ENCODE measurements at regions not wholly inside any gene's neighbourhood (a gene's known extent, or its start where the extent isn't known, plus 50 kb on each side); places are given as distances from the start of the nearest gene placed in this dataset.

DNA sequence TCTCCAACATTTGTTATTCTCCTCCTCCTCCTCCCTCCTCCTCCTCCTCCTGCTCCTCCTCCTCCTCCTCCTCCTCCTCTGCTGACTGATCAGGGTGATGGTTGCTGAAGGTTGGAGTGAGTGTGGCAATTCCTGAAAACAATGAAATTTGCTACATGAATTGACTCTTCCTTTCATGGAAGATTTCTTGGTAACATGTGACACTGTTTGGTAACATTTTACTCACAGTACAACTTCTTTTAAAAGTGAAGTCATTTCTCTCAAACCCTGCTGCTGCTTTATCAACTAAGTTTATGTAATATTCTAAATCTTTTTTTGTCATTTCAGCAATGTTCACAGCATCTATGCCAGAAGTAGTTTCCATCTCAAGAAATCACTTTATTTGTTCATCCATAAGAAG lies 543.0 kb downstream of the MAFB start (continued):
- TF ChIP-seq, protein P1, sequence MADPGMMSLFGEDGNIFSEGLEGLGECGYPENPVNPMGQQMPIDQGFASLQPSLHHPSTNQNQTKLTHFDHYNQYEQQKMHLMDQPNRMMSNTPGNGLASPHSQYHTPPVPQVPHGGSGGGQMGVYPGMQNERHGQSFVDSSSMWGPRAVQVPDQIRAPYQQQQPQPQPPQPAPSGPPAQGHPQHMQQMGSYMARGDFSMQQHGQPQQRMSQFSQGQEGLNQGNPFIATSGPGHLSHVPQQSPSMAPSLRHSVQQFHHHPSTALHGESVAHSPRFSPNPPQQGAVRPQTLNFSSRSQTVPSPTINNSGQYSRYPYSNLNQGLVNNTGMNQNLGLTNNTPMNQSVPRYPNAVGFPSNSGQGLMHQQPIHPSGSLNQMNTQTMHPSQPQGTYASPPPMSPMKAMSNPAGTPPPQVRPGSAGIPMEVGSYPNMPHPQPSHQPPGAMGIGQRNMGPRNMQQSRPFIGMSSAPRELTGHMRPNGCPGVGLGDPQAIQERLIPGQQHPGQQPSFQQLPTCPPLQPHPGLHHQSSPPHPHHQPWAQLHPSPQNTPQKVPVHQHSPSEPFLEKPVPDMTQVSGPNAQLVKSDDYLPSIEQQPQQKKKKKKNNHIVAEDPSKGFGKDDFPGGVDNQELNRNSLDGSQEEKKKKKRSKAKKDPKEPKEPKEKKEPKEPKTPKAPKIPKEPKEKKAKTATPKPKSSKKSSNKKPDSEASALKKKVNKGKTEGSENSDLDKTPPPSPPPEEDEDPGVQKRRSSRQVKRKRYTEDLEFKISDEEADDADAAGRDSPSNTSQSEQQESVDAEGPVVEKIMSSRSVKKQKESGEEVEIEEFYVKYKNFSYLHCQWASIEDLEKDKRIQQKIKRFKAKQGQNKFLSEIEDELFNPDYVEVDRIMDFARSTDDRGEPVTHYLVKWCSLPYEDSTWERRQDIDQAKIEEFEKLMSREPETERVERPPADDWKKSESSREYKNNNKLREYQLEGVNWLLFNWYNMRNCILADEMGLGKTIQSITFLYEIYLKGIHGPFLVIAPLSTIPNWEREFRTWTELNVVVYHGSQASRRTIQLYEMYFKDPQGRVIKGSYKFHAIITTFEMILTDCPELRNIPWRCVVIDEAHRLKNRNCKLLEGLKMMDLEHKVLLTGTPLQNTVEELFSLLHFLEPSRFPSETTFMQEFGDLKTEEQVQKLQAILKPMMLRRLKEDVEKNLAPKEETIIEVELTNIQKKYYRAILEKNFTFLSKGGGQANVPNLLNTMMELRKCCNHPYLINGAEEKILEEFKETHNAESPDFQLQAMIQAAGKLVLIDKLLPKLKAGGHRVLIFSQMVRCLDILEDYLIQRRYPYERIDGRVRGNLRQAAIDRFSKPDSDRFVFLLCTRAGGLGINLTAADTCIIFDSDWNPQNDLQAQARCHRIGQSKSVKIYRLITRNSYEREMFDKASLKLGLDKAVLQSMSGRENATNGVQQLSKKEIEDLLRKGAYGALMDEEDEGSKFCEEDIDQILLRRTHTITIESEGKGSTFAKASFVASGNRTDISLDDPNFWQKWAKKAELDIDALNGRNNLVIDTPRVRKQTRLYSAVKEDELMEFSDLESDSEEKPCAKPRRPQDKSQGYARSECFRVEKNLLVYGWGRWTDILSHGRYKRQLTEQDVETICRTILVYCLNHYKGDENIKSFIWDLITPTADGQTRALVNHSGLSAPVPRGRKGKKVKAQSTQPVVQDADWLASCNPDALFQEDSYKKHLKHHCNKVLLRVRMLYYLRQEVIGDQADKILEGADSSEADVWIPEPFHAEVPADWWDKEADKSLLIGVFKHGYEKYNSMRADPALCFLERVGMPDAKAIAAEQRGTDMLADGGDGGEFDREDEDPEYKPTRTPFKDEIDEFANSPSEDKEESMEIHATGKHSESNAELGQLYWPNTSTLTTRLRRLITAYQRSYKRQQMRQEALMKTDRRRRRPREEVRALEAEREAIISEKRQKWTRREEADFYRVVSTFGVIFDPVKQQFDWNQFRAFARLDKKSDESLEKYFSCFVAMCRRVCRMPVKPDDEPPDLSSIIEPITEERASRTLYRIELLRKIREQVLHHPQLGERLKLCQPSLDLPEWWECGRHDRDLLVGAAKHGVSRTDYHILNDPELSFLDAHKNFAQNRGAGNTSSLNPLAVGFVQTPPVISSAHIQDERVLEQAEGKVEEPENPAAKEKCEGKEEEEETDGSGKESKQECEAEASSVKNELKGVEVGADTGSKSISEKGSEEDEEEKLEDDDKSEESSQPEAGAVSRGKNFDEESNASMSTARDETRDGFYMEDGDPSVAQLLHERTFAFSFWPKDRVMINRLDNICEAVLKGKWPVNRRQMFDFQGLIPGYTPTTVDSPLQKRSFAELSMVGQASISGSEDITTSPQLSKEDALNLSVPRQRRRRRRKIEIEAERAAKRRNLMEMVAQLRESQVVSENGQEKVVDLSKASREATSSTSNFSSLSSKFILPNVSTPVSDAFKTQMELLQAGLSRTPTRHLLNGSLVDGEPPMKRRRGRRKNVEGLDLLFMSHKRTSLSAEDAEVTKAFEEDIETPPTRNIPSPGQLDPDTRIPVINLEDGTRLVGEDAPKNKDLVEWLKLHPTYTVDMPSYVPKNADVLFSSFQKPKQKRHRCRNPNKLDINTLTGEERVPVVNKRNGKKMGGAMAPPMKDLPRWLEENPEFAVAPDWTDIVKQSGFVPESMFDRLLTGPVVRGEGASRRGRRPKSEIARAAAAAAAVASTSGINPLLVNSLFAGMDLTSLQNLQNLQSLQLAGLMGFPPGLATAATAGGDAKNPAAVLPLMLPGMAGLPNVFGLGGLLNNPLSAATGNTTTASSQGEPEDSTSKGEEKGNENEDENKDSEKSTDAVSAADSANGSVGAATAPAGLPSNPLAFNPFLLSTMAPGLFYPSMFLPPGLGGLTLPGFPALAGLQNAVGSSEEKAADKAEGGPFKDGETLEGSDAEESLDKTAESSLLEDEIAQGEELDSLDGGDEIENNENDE (IDR thresholded peaks at IDR 0.05; ENCODE audit: insufficient replicate concordance, low read length), result no peak
- no peak for TF ChIP-seq SAP30 (IDR thresholded peaks at IDR 0.05; ENCODE audit: insufficient read depth, insufficient replicate concordance, low read length)
- no peak for TF ChIP-seq CBX8 (IDR thresholded peaks at IDR 0.05; ENCODE audit: borderline replicate concordance, low read depth, low read length)
- TF ChIP-seq CBX5 (IDR thresholded peaks at IDR 0.05; ENCODE audit: low read depth, low read length), result no peak
- TF ChIP-seq SIRT6 (IDR thresholded peaks at IDR 0.05; ENCODE audit: low read length), result no peak
- TF ChIP-seq SP2 (IDR thresholded peaks at IDR 0.05; ENCODE audit: low read length), result no peak
- no peak for TF ChIP-seq SP1 (IDR thresholded peaks at IDR 0.05; ENCODE audit: low read depth, low read length)
- TF ChIP-seq CHD1 (IDR thresholded peaks at IDR 0.05; ENCODE audit: low read depth, low read length), result no peak
- TF ChIP-seq CHD2 (IDR thresholded peaks at IDR 0.05; ENCODE audit: low read length), result no peak
- no peak for TF ChIP-seq KDM5A (IDR thresholded peaks at IDR 0.05; ENCODE audit: low read length)
- no peak for TF ChIP-seq KDM1A (IDR thresholded peaks at IDR 0.05; ENCODE audit: borderline replicate concordance, low read length)
- no peak for TF ChIP-seq POU5F1 (IDR thresholded peaks at IDR 0.05; ENCODE audit: low read depth, low read length)
- TF ChIP-seq EZH2 (IDR thresholded peaks at IDR 0.05; ENCODE audit: low read depth, low read length, severe bottlenecking), result no peak
